ENCODE measurements at regions not wholly inside any gene's neighbourhood (a gene's known extent, or its start where the extent isn't known, plus 50 kb on each side); places are given as distances from the start of the nearest gene placed in this dataset.

DNA sequence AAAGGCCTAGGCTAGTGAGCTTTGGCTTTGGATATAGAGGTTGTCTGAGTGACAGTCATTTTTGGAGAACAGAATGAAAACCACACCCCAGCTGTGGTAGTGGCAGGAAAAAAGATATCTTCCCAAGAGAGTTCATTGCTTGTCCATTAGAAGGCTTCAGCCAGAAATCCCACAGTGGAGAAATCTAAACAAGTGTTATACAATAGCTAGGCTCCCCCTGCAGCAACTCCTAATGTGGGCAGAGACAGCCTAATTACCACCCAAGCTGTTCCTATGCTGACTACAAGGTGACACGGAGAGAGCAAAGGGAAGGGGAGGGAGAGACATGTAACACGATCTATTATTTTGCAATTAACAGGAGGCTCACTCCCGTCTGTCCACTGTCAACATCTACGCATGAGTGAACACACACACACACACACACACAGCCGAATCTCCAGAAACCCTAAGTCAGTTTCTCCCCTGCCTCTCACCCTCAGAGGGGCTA lies 147.5 kb upstream of the TCF21 start:
- DNase-seq (ENCODE audit: low read depth), result no peak
- TF ChIP-seq, protein P1, sequence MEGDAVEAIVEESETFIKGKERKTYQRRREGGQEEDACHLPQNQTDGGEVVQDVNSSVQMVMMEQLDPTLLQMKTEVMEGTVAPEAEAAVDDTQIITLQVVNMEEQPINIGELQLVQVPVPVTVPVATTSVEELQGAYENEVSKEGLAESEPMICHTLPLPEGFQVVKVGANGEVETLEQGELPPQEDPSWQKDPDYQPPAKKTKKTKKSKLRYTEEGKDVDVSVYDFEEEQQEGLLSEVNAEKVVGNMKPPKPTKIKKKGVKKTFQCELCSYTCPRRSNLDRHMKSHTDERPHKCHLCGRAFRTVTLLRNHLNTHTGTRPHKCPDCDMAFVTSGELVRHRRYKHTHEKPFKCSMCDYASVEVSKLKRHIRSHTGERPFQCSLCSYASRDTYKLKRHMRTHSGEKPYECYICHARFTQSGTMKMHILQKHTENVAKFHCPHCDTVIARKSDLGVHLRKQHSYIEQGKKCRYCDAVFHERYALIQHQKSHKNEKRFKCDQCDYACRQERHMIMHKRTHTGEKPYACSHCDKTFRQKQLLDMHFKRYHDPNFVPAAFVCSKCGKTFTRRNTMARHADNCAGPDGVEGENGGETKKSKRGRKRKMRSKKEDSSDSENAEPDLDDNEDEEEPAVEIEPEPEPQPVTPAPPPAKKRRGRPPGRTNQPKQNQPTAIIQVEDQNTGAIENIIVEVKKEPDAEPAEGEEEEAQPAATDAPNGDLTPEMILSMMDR (IDR thresholded peaks at IDR 0.05; ENCODE audit: low read length, missing control alignments), result no peak
- H3K4me3 ChIP-seq (replicated peaks; ENCODE audit: low read depth, low read length), result no peak overlapping the region

DNA sequence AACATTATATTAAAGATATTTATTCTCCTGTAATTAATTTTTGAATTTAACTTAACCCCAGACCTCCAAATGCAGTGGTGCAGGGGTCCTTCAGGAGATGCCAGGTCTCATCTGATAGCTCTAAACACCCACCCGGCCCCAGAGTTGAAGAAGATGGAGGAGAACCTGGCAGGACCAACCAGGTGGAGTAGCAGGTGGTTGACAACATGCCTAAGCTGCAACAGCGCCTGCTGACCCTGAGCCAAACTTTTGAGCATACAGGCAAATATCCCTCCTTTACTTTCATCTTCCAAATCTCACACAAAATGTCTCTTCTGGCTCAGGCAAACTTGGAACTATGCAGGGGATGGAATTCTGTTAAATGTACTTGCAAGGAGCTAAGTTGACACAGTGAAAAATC lies 145.3 kb upstream of the TCF21 start:
- TF ChIP-seq, protein P1 (IDR thresholded peaks at IDR 0.05; ENCODE audit: low read length, missing control alignments), result no peak
- no peak for DNase-seq (ENCODE audit: low read depth)
- H3K4me3 ChIP-seq (replicated peaks; ENCODE audit: low read depth, low read length), result no peak overlapping the region

DNA sequence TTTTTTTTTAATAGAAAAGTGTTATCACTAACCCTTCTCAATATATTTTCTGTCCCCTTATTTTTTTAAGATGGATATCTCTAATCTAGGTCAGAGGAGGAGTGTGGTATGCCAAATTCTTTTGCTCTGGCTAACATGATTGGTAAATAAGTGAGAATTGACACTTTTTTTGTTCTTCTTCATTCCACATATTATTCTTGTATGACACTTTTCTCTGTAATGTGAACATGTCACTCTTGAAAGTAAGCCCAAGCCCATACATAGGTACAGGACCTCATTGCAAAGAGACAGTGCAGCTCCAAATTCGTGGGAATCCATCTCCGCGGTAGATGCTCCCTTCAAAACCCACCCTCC lies 142.5 kb upstream of the TCF21 start:
- TF ChIP-seq, protein P1 (IDR thresholded peaks at IDR 0.05; ENCODE audit: low read length, missing control alignments), result no peak
- no peak overlapping the region for H3K4me3 ChIP-seq (replicated peaks; ENCODE audit: low read depth, low read length)
- no peak for DNase-seq (ENCODE audit: low read depth)

DNA sequence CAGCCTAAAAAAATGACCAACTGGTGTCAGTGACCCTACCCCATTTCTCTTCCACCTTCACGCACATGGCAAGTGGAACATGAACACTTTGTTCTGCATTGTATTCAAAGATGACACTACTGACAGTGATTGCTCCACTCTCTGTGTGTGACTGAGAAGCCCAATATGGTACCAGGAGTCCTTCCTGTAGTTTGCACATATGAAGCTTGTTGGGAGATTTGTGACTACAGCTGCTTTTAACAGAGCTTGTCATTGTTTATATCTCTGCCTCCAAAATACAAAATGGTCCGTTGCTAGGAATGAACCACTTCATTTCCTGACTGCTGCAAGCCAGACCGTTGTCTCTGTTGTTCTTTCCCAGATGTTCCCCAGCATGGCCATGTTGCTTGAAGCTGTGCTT lies 140.3 kb upstream of the TCF21 start:
- peak; percentile 42 for DNase-seq (ENCODE audit: low read depth)
- H3K4me3 ChIP-seq (replicated peaks; ENCODE audit: low read depth, low read length), result no peak overlapping the region
- TF ChIP-seq, protein P1 (IDR thresholded peaks at IDR 0.05; ENCODE audit: low read length, missing control alignments), result no peak

DNA sequence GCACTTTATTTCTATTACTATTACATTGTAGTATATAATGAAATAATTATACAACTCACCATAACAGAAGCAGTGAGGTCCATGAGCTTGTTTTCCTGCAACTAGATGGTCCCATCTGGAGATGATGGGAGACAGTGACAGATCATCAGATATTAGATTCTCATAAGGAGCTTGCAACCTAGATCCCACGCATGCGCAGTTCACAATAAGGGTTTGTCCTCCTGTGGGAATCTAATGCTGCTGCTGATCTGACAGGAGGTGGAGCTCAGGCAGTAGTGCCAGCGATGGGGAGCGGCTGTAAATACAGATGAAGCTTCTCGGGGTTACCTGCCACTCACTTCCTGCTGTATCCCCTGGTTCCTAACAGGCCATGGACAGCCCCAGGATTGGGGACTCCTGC lies 139.5 kb upstream of the TCF21 start:
- DNase-seq (ENCODE audit: low read depth), result no peak
- TF ChIP-seq, protein P1 (IDR thresholded peaks at IDR 0.05; ENCODE audit: low read length, missing control alignments), result no peak
- H3K4me3 ChIP-seq (replicated peaks; ENCODE audit: low read depth, low read length), result no peak overlapping the region

DNA sequence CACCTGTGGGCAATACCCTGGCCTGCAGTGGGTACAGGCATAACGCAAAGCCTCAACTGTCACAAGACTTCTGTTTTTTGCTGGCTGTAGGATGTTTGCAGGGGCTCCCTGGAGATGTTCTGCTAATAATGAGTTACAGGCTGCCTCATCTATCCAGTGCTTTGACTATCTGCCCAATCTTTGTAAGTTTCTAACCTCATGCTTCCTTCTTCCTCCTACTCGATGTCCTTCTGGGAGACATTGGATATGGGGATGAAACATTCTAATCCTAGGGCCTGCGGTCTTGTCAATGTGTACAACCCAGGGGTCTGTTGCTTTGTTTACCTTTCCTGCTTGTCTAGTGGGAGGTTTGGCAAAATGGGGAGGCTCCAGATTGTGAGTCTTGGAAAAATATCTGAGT lies 136.8 kb upstream of the TCF21 start:
- TF ChIP-seq, protein P1 (IDR thresholded peaks at IDR 0.05; ENCODE audit: low read length, missing control alignments), result no peak
- DNase-seq (ENCODE audit: low read depth), result no peak
- no peak overlapping the region for H3K4me3 ChIP-seq (replicated peaks; ENCODE audit: low read depth, low read length)

DNA sequence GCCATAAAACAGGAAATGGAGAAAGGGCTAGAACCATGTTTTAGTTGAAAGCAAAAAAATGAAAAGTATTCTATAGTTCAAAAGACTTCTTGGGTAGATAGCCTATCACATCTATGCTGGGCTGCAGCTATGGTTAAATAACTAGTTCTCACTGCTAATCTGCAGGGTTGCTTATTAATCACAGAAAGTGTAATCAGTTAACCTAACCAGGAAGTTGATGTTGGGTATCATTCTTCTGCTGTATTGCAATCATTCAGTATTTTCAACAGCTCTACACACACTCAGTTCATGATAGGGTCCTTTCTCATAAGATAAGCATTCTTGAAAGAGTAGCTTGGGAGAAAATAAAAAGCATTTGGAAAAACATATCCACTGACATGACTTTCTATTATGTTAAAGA lies 135.2 kb upstream of the TCF21 start:
- TF ChIP-seq, protein P1 (IDR thresholded peaks at IDR 0.05; ENCODE audit: low read length, missing control alignments), result no peak
- DNase-seq (ENCODE audit: low read depth), result no peak
- no peak overlapping the region for H3K4me3 ChIP-seq (replicated peaks; ENCODE audit: low read depth, low read length)

Measured in fibroblast of pulmonary artery (primary cell).